ENCODE measurements at regions not wholly inside any gene's neighbourhood (a gene's known extent, or its start where the extent isn't known, plus 50 kb on each side); places are given as distances from the start of the nearest gene placed in this dataset.

DNA sequence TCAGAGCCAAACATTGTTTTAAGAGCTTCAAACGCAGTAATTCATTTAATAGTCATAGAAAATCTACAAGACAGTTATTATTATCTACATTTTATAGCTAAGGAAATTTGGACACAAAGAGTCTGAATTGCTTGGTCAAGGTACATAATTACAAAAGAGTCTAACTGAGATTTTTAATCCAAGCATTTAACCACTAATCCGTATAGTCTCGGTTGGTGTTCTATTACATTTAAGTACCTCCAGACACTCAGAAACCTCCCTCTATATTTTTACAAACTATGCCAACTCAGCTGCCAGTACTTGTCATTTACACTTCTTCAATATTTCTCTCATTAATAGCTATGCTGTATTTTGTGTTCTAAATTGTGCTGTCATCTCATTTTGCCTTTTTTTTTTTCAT, 240.2 kb upstream of the PLSCR5 start:
- TF ChIP-seq TAF1 (IDR thresholded peaks at IDR 0.05; ENCODE audit: borderline replicate concordance, insufficient read depth, low read length) (no peak), POLR2AphosphoS5 (IDR thresholded peaks at IDR 0.05; ENCODE audit: low read depth, low read length) (no peak), SIN3A (IDR thresholded peaks at IDR 0.05; ENCODE audit: borderline replicate concordance, insufficient read depth, low read length) (no peak), FOXP2 (optimal IDR thresholded peaks at IDR 0.05; ENCODE audit: borderline replicate concordance, extremely low read depth, extremely low read length, insufficient read depth) (no peak)
- TF ChIP-seq, protein P1, sequence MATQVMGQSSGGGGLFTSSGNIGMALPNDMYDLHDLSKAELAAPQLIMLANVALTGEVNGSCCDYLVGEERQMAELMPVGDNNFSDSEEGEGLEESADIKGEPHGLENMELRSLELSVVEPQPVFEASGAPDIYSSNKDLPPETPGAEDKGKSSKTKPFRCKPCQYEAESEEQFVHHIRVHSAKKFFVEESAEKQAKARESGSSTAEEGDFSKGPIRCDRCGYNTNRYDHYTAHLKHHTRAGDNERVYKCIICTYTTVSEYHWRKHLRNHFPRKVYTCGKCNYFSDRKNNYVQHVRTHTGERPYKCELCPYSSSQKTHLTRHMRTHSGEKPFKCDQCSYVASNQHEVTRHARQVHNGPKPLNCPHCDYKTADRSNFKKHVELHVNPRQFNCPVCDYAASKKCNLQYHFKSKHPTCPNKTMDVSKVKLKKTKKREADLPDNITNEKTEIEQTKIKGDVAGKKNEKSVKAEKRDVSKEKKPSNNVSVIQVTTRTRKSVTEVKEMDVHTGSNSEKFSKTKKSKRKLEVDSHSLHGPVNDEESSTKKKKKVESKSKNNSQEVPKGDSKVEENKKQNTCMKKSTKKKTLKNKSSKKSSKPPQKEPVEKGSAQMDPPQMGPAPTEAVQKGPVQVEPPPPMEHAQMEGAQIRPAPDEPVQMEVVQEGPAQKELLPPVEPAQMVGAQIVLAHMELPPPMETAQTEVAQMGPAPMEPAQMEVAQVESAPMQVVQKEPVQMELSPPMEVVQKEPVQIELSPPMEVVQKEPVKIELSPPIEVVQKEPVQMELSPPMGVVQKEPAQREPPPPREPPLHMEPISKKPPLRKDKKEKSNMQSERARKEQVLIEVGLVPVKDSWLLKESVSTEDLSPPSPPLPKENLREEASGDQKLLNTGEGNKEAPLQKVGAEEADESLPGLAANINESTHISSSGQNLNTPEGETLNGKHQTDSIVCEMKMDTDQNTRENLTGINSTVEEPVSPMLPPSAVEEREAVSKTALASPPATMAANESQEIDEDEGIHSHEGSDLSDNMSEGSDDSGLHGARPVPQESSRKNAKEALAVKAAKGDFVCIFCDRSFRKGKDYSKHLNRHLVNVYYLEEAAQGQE (IDR thresholded peaks at IDR 0.05; ENCODE audit: insufficient read depth in 1 of 2, low read depth in 2 of 2, low read length in 2 of 2), result no peak

DNA sequence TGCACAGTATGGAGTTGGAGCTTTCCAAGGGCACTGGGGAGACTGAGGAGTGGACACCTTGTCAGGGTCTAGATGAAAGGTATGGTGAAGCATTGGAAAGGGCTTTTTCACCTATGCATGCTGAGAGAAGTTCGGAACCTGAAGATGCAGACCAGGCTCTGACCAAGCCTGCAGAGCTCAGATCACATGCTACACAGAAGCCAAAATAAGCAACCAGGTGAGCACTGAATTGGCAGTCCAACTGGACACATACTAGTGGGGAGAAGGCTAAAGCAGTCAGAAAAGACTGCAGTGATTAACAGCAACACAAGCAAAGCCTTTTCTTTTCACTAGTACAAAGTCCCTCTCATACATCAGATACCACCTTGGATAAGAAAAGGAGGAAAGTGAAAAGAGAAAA, 238.3 kb upstream of the PLSCR5 start:
- TF ChIP-seq SIN3A (IDR thresholded peaks at IDR 0.05; ENCODE audit: borderline replicate concordance, insufficient read depth, low read length), result no peak
- TF ChIP-seq, protein P1 (IDR thresholded peaks at IDR 0.05; ENCODE audit: insufficient read depth in 1 of 2, low read depth in 2 of 2, low read length in 2 of 2), result no peak
- no peak for TF ChIP-seq FOXP2 (optimal IDR thresholded peaks at IDR 0.05; ENCODE audit: borderline replicate concordance, extremely low read depth, extremely low read length, insufficient read depth)
- no peak for TF ChIP-seq TAF1 (IDR thresholded peaks at IDR 0.05; ENCODE audit: borderline replicate concordance, insufficient read depth, low read length)
- TF ChIP-seq POLR2AphosphoS5 (IDR thresholded peaks at IDR 0.05; ENCODE audit: low read depth, low read length), result no peak

DNA sequence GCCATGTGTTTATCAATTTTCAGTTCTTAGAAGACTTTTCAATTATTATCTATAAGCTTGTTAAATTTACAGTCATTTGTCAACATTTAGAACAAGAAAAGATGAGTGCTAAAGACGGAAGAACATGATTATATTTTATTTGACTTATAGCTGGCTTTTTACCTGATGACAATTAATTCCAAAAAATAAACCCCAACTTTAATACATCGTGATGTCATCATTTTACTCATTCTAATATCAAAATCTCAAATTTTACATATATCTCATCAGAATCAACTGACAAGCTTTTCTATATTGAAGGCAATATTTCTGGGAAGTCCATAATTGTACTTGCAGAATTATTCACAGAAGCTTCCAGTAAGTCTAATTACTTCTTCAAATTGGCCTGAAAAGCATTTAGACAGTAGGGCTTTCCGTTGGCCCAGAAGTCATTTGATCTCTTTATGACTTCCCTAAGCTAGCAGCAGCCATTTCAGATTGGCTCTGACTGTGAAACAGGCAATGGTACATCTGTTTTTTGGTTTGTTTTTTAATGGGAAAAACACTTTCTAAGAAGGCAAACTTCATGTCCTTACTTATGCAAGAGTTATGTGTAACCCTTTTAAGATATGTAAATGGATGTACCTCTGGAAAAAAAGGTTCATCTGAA, 234.7 kb upstream of the PLSCR5 start:
- TF ChIP-seq TAF1 (IDR thresholded peaks at IDR 0.05; ENCODE audit: borderline replicate concordance, insufficient read depth, low read length) (no peak), SIN3A (IDR thresholded peaks at IDR 0.05; ENCODE audit: borderline replicate concordance, insufficient read depth, low read length) (no peak), FOXP2 (optimal IDR thresholded peaks at IDR 0.05; ENCODE audit: borderline replicate concordance, extremely low read depth, extremely low read length, insufficient read depth) (no peak), POLR2AphosphoS5 (IDR thresholded peaks at IDR 0.05; ENCODE audit: low read depth, low read length) (no peak)
- TF ChIP-seq, protein P1 (IDR thresholded peaks at IDR 0.05; ENCODE audit: insufficient read depth in 1 of 2, low read depth in 2 of 2, low read length in 2 of 2), result no peak

DNA sequence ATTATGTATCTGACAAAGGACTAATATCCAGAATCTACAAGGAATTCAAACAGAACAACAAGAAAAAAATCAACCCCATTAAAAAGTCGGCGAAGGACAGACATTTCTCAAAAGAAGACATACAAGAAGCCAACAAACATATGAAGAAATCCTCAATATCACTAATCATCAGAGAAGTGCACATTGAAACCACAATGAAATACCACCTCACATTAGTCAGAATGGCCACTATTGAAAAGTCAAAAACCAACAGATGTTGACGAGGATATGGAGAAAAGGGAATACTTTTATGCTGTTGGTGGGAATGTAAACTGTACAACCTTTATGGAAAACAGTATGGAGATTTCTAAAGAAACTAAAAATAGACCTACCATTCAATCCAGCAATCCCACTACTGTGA, 233.1 kb upstream of the PLSCR5 start:
- no peak for TF ChIP-seq POLR2AphosphoS5 (IDR thresholded peaks at IDR 0.05; ENCODE audit: low read depth, low read length)
- TF ChIP-seq SIN3A (IDR thresholded peaks at IDR 0.05; ENCODE audit: borderline replicate concordance, insufficient read depth, low read length), result no peak
- TF ChIP-seq TAF1 (IDR thresholded peaks at IDR 0.05; ENCODE audit: borderline replicate concordance, insufficient read depth, low read length), result no peak
- TF ChIP-seq FOXP2 (optimal IDR thresholded peaks at IDR 0.05; ENCODE audit: borderline replicate concordance, extremely low read depth, extremely low read length, insufficient read depth), result no peak
- TF ChIP-seq, protein P1 (IDR thresholded peaks at IDR 0.05; ENCODE audit: insufficient read depth in 1 of 2, low read depth in 2 of 2, low read length in 2 of 2), result no peak

Measured in PFSK-1 (cell line).